ENCODE measurements at regions not wholly inside any gene's neighbourhood (a gene's known extent, or its start where the extent isn't known, plus 50 kb on each side); places are given as distances from the start of the nearest gene placed in this dataset.

GRCh38 chr10:6958711-6959110 is 378.6 kb upstream of the PRKCQ start:
- Histone ChIP-seq H3K27me3 (ENCODE audit: insufficient read depth, low read length) (no peaks in the 10 kb centered on the region), H3K23ac (ENCODE audit: insufficient read length, low read depth, low read length) (no peak overlapping the region), H3K27ac (ENCODE audit: insufficient read length, low read depth, low read length) (no peak overlapping the region), H3K79me2 (ENCODE audit: insufficient read depth, low read length) (no peaks in the 10 kb centered on the region), H3K23me2 (ENCODE audit: insufficient read length, low read depth, low read length, poor library complexity, severe bottlenecking) (no peaks in the 10 kb centered on the region), H2BK20ac (ENCODE audit: low read depth, low read length, poor library complexity, severe bottlenecking) (no peak overlapping the region), H4K91ac (ENCODE audit: insufficient read length, low read depth, low read length) (no peak overlapping the region), H3K56ac (ENCODE audit: insufficient read length, low read depth, low read length) (no peak overlapping the region), H3K9me3 (ENCODE audit: control insufficient read depth, low read depth, low read length) (no peaks in the 10 kb centered on the region), H3K18ac (ENCODE audit: insufficient read length, low read depth, low read length) (no peak overlapping the region), H2AK5ac (ENCODE audit: insufficient read length, low read length) (no peak overlapping the region), H2BK12ac (ENCODE audit: insufficient read length, low read depth, low read length) (no peak overlapping the region), H3K14ac (ENCODE audit: insufficient read depth, low read length) (no peak overlapping the region), H2BK5ac (ENCODE audit: insufficient read length, low read length) (no peak overlapping the region), H2AFZ (ENCODE audit: low read length) (no peak overlapping the region), H3K9ac (ENCODE audit: extremely low read depth, insufficient read length, low read length) (no peak overlapping the region), H3K79me1 (ENCODE audit: insufficient read depth, low read depth, low read length, poor library complexity, severe bottlenecking) (no peaks in the 10 kb centered on the region), H2BK120ac (ENCODE audit: low read depth, low read length, poor library complexity, severe bottlenecking) (no peak overlapping the region), H3K4ac (ENCODE audit: low read depth, low read length) (no peak overlapping the region), H3K4me2 (ENCODE audit: insufficient read depth, insufficient read length, low read length) (no peak overlapping the region), H4K20me1 (ENCODE audit: control insufficient read depth, insufficient read depth, insufficient read length) (no peaks in the 10 kb centered on the region), H3K4me1 (ENCODE audit: insufficient read depth, low read length) (no peaks in the 10 kb centered on the region; the same call in 1 of the 2 replicates), H4K5ac (ENCODE audit: insufficient read length, low read depth, low read length) (no peak overlapping the region), H4K8ac (replicated peaks; ENCODE audit: insufficient read length, low read depth, low read length) (no peak overlapping the region), H3T11ph (ENCODE audit: low read length) (no peak overlapping the region), H2BK15ac (ENCODE audit: low read depth, low read length) (no peak overlapping the region)
- H3K9me3 Mint-ChIP-seq, result no peaks in the 10 kb centered on the region
- no peaks in the 10 kb centered on the region for H3K36me3 Mint-ChIP-seq (ENCODE audit: insufficient read depth in 1 of 3, low read depth in 3 of 3)
- H3K27me3 Mint-ChIP-seq (ENCODE audit: low read depth), result peaks cover 2% of the 10 kb centered on the region; the same call in 1 of the 2 replicates
- H3K4me1 Mint-ChIP-seq, result peaks cover 5 to 6% of the 10 kb centered on the region in 2 experiments; a peak in 2 of 4 replicates
- WGBS (ENCODE audit: extremely low coverage, insufficient read length, low lambda C conversion rate), result no CpG with 5 or more reads among the region's 1 CpG
- H3K4me3 Mint-ChIP-seq, result no peak overlapping the region
- no peak overlapping the region for H3K27ac Mint-ChIP-seq
- no peak for TF ChIP-seq CTCF (conservative IDR thresholded peaks at IDR 0.05)
- no peak for DNase-seq

Measured in H9 (cell line).